ACC112 (cell line): ENCODE measurements at regions not wholly inside any gene's neighbourhood (a gene's known extent, or its start where the extent isn't known, plus 50 kb on each side); places are given as distances from the start of the nearest gene placed in this dataset.
A peak's percentile ranks its signal among the peaks of the same experiment; 100 is the strongest.
"Not testable (repeated sequence)": the region's sequence is repeated elsewhere in the genome, so short reads cannot be mapped to it uniquely, and the experiment has no call there.

Experiments
- H2AFZ ChIP-seq: fragments of 200-600 bp; sonication (generic); one replicate; pipeline ENCODE4 v1.6.0; 2017; ENCODE audit warnings: antibody characterized with exemption, low read length; ENCODE audit not compliant: unreplicated experiment
- H3K27ac ChIP-seq: fragments of 200-600 bp; sonication (generic); 2 replicates; pipeline ENCODE4 v1.5.1; 2014; ENCODE audit warnings: low read depth, mild to moderate bottlenecking, antibody characterized with exemption, low read length, moderate library complexity
- H3K27me3 ChIP-seq: fragments of 200-600 bp; sonication (generic); 2 replicates; pipeline ENCODE4 v1.6.1; 2014; ENCODE audit warnings: mild to moderate bottlenecking, antibody characterized with exemption, low read length, moderate library complexity, mixed read lengths; ENCODE audit not compliant: insufficient read depth
- H3K36me3 ChIP-seq: fragments of 200-600 bp; sonication (generic); 2 replicates; pipeline ENCODE4 v1.6.1; 2016; ENCODE audit warnings: mild to moderate bottlenecking, antibody characterized with exemption, low read length, moderate library complexity, mixed read lengths; ENCODE audit not compliant: insufficient read depth
- H3K4me1 ChIP-seq: fragments of 200-600 bp; sonication (generic); one replicate; pipeline ENCODE4 v1.6.1; 2016; ENCODE audit warnings: low read length, mixed read lengths; ENCODE audit not compliant: insufficient read depth, unreplicated experiment, control insufficient read depth
- H3K4me3 ChIP-seq: fragments of 200-600 bp; sonication (generic); 2 replicates; pipeline ENCODE4 v1.5.1; 2014; ENCODE audit warnings: mild to moderate bottlenecking, low read depth, low read length
- H3K79me2 ChIP-seq: fragments of 200-600 bp; sonication (generic); one replicate; pipeline ENCODE4 v1.6.0; 2016; ENCODE audit warnings: low read length; ENCODE audit not compliant: control insufficient read depth, unreplicated experiment, insufficient read depth

DNA sequence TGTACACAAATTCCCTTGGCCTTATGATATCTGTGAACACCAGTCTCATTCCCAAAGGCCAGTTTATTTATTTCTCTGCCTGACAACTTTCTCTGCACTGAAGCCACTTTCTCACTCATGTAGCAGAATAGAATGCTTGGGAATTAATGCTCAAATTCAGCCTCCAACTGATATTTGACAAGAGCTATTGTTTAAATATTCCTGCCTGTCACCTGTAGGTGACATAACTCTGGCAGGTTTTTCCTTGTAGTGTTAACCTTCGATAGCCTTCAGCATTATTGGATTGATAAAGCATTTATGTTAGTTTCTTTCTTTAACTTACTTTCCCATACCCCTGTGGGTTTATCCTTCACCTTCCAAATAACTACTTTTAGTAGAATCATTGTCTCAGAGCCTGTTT lies 1183.2 kb upstream of the ADGRB3 start:
- no peaks in the 10 kb centered on the region for H3K4me1 ChIP-seq
- H3K4me3 ChIP-seq = no peak overlapping the region
- no peaks in the 10 kb centered on the region for H3K79me2 ChIP-seq
- H3K27ac ChIP-seq = no peak overlapping the region
- H3K27me3 ChIP-seq = no peaks in the 10 kb centered on the region
- H3K36me3 ChIP-seq = no peaks in the 10 kb centered on the region
- H2AFZ ChIP-seq = no peak overlapping the region

DNA sequence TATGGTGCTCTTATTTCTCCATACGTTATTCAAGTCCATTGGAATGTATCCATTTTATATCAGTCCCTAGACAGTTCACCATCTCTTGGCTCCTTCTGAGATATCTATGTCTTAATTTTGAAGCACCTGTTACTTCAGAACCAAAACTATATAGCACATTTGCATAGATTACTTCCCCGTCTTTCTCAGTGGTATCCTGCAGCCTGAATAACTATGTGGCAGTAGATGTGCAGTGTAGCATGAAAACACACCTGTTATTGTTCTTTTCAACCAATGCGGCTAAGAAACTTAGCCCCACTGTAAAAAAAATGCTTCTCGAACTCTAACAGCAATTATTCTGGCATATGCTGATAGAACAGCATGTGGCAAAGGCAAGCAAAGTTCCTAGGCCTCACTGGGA lies 1184.4 kb upstream of the ADGRB3 start:
- no peaks in the 10 kb centered on the region for H3K79me2 ChIP-seq
- no peak overlapping the region for H2AFZ ChIP-seq
- no peak overlapping the region for H3K27ac ChIP-seq
- no peaks in the 10 kb centered on the region for H3K27me3 ChIP-seq
- no peaks in the 10 kb centered on the region for H3K36me3 ChIP-seq
- H3K4me1 ChIP-seq = no peaks in the 10 kb centered on the region
- H3K4me3 ChIP-seq = no peak overlapping the region

DNA sequence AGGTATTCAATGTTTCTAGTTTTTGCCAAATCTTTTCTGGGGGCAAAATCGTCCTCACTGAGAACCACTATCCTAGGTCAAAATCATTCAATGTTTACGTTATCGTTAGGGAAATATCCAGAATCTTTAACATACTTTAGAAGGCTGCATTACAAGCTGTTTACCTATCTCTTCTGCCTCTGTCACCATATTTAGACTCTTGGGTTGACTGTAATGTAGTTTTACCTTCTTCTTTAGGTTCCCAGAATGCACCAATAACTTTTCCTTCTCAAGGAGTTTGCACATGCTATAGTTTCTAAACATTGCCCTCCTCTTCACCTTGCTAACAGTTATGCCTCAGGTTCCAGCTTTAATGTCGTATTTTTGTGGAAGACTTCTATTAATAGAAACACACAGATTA lies 1185.5 kb upstream of the ADGRB3 start:
- H2AFZ ChIP-seq = no peak overlapping the region
- H3K4me3 ChIP-seq = no peak overlapping the region
- H3K4me1 ChIP-seq = no peaks in the 10 kb centered on the region

DNA sequence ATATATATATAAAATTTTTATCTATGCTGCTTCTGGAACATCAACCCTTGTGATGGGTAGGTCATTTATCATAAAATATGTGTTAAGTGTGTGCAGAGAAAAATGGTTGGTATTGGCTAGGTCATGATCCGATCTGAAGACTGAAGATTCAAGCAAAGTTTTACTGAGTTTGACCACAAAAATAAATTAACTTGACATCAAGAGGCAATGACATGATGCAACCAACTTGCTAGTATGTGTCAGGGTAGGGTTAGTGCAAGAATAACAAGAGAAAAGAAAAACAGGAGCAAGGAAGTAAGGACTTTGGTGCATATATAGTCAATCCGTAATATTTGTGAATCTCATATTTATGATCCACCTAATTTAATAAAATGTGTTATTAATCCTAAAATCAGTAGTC lies 1202.0 kb upstream of the ADGRB3 start:
- H3K4me3 ChIP-seq = no peak overlapping the region
- no peaks in the 10 kb centered on the region for H3K27me3 ChIP-seq
- H3K36me3 ChIP-seq = no peaks in the 10 kb centered on the region
- no peaks in the 10 kb centered on the region for H3K4me1 ChIP-seq
- H3K27ac ChIP-seq = no peak overlapping the region
- no peaks in the 10 kb centered on the region for H3K79me2 ChIP-seq
- no peak overlapping the region for H2AFZ ChIP-seq

More for the DNA sequence above, 1185.5 kb upstream of the ADGRB3 start:
- Histone ChIP-seq H3K27ac (no peak overlapping the region), H3K36me3 (no peaks in the 10 kb centered on the region), H3K27me3 (no peaks in the 10 kb centered on the region), H3K79me2 (no peaks in the 10 kb centered on the region)

DNA sequence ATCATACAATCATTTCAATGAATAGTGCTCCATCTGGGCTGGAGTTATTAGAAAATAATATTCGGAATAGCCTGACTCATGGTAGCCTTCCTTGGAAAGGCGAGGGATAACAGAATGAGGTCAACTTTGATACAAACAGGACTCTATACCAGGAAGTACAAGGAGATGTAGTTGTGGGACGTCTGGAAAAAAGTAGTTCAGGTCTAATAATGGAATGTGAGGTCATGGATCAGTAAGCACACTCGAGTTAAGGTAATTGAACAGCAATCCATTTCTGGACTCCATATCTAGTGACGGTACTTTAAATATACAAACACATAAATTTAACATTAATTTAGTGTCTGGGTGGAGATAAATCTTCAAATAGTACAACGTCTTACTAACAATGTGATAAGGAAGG lies 1204.0 kb upstream of the ADGRB3 start:
- H2AFZ ChIP-seq = no peak overlapping the region
- H3K27ac ChIP-seq = no peak overlapping the region
- no peaks in the 10 kb centered on the region for H3K4me1 ChIP-seq
- no peak overlapping the region for H3K4me3 ChIP-seq
- H3K27me3 ChIP-seq = no peaks in the 10 kb centered on the region
- H3K79me2 ChIP-seq = no peaks in the 10 kb centered on the region
- H3K36me3 ChIP-seq = no peaks in the 10 kb centered on the region

DNA sequence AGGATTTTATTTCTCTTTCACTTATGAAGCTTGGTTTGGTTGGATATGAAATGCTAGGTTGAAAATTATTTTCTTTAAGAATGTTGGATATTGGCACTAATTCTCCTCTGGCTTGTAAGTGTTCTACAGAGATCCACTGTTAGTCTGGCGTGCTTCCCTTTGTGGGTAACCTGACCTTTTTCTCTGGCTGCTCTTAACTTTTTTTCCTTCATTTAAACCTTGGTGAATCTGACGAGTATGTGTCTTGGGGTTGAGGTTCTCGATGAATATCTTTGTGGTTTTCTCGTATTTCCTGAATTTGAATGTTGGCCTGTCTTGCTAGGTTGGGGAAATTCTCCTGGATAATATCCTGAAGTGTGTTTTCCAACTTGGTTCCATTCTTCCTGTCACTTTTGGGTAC lies 1208.4 kb upstream of the ADGRB3 start:
- H3K36me3 ChIP-seq, H3K27me3 ChIP-seq, H3K27ac ChIP-seq, H3K4me1 ChIP-seq, H3K79me2 ChIP-seq, H2AFZ ChIP-seq, H3K4me3 ChIP-seq: not testable (repeated sequence)

DNA sequence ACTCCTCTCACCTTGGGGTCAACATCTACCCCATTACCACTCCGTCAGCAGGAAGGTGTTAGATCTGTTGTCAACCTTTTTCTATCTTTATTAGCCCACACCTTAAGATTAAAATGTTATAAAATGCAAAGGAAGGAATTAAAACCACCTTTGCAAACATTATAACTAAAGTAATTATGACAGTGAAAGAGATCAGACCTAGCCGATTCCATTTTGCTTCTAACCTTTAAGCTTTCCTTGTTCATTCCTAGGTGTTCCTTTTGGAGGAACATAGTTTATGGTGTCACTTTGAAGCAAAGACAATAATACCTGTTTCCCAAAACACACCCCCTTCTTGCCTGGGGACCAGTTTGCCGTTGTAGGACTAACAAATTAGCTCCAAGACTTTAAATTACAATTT lies 1223.0 kb upstream of the ADGRB3 start:
- H3K79me2 ChIP-seq = no peaks in the 10 kb centered on the region
- no peak overlapping the region for H3K4me3 ChIP-seq
- H3K4me1 ChIP-seq = no peaks in the 10 kb centered on the region
- no peaks in the 10 kb centered on the region for H3K36me3 ChIP-seq
- no peak overlapping the region for H3K27ac ChIP-seq
- no peaks in the 10 kb centered on the region for H3K27me3 ChIP-seq
- no peak overlapping the region for H2AFZ ChIP-seq

DNA sequence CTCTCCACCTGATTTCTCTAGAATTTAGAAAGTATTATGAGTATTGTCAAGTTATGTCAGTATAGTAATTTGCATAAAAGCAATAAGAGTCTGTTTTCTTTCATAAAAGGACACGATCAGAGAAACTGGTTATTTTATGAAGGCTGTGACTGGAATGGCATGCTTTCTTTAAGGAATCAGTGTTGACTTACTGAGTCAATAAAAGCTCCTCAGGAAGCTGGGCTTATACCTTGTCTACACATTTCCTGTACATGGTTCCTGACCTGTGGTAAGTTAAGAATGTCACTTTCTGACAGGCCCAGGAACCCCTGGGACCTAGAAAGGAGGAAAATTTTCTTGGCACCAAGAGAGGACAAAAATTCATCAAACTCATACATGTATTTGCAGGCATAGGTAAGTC lies 1224.0 kb upstream of the ADGRB3 start:
- no peaks in the 10 kb centered on the region for H3K79me2 ChIP-seq

DNA sequence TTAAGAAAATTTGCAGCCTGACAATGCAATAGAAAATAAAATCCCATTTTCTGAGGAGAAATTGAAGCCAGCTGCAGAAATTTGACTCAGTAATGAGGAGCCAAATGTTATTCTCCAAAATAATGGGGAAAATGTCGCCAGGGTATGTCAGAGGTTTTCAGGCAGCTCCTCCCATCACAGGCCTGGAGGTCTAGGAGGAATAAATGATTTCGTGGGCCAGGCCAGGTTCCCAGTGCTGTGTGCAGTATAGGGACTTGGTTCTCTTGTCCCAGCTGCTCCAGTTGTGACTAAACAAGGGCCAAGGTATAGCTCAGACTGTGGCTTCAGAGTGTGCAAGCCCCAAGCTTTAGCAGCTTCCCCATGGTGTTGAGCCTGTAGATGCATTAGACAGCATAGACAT lies 1240.8 kb upstream of the ADGRB3 start:
- Histone ChIP-seq H3K79me2 (no peaks in the 10 kb centered on the region), H3K27ac (no peak overlapping the region), H3K4me3 (no peak overlapping the region), H3K4me1 (no peaks in the 10 kb centered on the region), H3K36me3 (no peaks in the 10 kb centered on the region), H3K27me3 (no peaks in the 10 kb centered on the region), H2AFZ (no peak overlapping the region)

More for the DNA sequence above, 1224.0 kb upstream of the ADGRB3 start:
- Histone ChIP-seq H3K4me1 (no peaks in the 10 kb centered on the region), H3K27me3 (no peaks in the 10 kb centered on the region), H3K27ac (no peak overlapping the region), H3K36me3 (no peaks in the 10 kb centered on the region), H3K4me3 (no peak overlapping the region), H2AFZ (no peak overlapping the region)

DNA sequence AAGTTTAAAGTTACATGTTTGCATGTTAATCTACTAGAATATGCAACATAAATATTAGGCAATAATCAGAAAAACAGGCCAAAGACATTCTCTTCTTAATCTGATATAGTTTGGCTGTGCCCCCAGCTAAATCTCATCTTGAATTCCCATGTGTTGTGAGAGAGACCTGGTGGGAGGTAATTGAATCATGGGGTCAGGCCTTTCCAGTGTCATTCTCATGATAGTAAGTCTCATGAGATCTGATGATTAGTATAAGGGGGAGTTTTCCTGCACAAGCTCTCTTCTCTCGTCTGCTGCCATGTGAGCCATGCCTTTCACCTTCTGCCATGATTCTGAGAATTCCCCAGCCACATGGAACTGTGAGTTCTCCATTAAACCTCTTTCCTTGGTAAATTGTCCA lies 1241.7 kb upstream of the ADGRB3 start:
- Histone ChIP-seq H3K4me3 (no peak overlapping the region), H3K79me2 (no peaks in the 10 kb centered on the region), H3K27ac (peak overlapping the region; percentile 12), H3K4me1 (no peaks in the 10 kb centered on the region), H3K27me3 (no peaks in the 10 kb centered on the region), H3K36me3 (no peaks in the 10 kb centered on the region), H2AFZ (no peak overlapping the region)

DNA sequence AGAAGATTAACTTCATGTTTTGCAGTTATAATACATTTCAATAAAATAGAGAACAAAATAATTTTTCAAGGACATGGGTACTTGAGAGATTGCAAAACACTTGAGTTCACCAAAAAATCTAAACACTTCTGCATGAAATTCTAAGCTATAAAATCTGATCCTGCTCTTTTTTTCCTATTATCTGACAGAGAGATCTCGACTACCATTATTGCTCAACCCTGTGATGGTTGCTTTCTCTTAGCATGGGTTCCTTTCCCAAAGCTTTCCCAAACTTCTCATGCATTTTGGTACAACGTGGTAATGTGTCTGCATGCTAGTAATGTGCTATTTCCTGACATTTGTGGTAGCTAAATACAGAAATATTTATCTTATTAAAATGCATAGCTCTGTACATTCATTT lies 1243.1 kb upstream of the ADGRB3 start:
- H3K4me1 ChIP-seq = no peaks in the 10 kb centered on the region
- no peaks in the 10 kb centered on the region for H3K27me3 ChIP-seq
- H3K79me2 ChIP-seq = no peaks in the 10 kb centered on the region
- no peak overlapping the region for H2AFZ ChIP-seq
- no peak overlapping the region for H3K4me3 ChIP-seq
- no peaks in the 10 kb centered on the region for H3K36me3 ChIP-seq
- H3K27ac ChIP-seq = no peak overlapping the region

DNA sequence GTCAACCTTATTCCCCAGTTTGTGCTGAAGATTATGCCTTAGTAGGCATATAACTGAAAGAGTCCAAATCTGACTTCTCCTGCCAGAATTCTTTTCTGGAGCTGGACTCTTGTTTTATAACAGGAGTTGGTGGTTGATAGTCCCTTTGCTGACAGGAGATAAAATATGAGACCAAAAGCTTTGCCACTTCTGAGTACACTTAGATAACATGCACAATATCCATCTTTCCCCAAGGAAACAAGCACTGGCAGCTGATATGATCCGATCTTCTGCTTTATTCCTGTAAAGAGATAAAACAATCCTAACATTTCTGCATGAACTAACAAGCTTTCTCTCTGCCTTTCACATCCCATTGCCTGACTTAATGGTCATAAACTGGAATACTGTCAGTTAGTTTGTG lies 1265.4 kb upstream of the ADGRB3 start:
- H2AFZ ChIP-seq = no peak overlapping the region
- no peaks in the 10 kb centered on the region for H3K36me3 ChIP-seq
- no peak overlapping the region for H3K27ac ChIP-seq
- no peak overlapping the region for H3K4me3 ChIP-seq
- no peaks in the 10 kb centered on the region for H3K79me2 ChIP-seq
- no peaks in the 10 kb centered on the region for H3K27me3 ChIP-seq
- H3K4me1 ChIP-seq = peaks cover 4% of the 10 kb centered on the region
